Endothelial cell of umbilical vein (primary cell): ENCODE measurements at regions not wholly inside any gene's neighbourhood (a gene's known extent, or its start where the extent isn't known, plus 50 kb on each side); places are given as distances from the start of the nearest gene placed in this dataset.

ENCODE experiments used
- BruUV-seq: library from RNA; stranded (reverse); fragments of 400-500 nt; replicated peaks from 2 replicates; lab custom pipeline; 2021; lab: Mats Ljungman, UMichigan
- CTCF ChIA-PET: fragments of 300-600, 350-600 bp; sonication (Branson Sonifier 250); formaldehyde crosslinking; loops from one replicate; lab custom pipeline; 2021; ENCODE audit warnings: antibody characterized with exemption, inconsistent platforms; lab: Charles Lee
- POLR2A ChIA-PET: fragments of 300-600, 350-600 bp; sonication (Branson Sonifier 250); formaldehyde crosslinking; loops from one replicate; lab custom pipeline; 2021; ENCODE audit warnings: antibody characterized with exemption, inconsistent platforms; lab: Charles Lee
- DNase-seq: peaks from one replicate; pipeline ENCODE4 v3.0.0-alpha.2; 2011; ENCODE audit warnings: low read depth, low spot score
- FAIRE-seq: peaks from 2 replicates; lab custom pipeline; 2011; peaks lifted over from hg19 to GRCh38; lab: Jason Lieb, UNC
- H2AFZ ChIP-seq: 2 replicates; pipeline ENCODE4 v1.6.0; 2012; ENCODE audit warnings: low read depth, low read length, control low read depth, inconsistent platforms
- H3K27ac ChIP-seq: 2 replicates; pipeline ENCODE4 v1.5.1; 2011; ENCODE audit warnings: low read depth, mild to moderate bottlenecking, control low read depth, low read length, moderate library complexity; ENCODE audit not compliant: insufficient read depth
- H3K27me3 ChIP-seq, 2 experiments: 2 replicates each; pipeline versions ENCODE4 v1.6.0 to v1.6.1; 2011; ENCODE audit warnings: low read length in 2 of 2, mixed read lengths in 1 of 2; ENCODE audit not compliant: control insufficient read depth in 2 of 2, insufficient read depth in 2 of 2
- H3K36me3 ChIP-seq, 2 experiments: 2 replicates in 1 of 2; 3 replicates in 1 of 2; pipeline ENCODE4 v1.5.1; 2011; ENCODE audit warnings: low read length in 2 of 2, mild to moderate bottlenecking in 1 of 2, moderate library complexity in 1 of 2; ENCODE audit not compliant: control insufficient read depth in 2 of 2, insufficient read depth in 2 of 2; ENCODE audit errors: extremely low read depth in 1 of 2
- H3K4me1 ChIP-seq: 3 replicates; pipeline ENCODE4 v1.5.1; 2011; ENCODE audit warnings: mild to moderate bottlenecking, low read length; ENCODE audit not compliant: control insufficient read depth, insufficient read depth; ENCODE audit errors: extremely low read depth
- H3K4me2 ChIP-seq: 2 replicates; pipeline ENCODE4 v1.6.1; 2011; ENCODE audit warnings: low read length, control low read depth, mixed read lengths; ENCODE audit not compliant: insufficient read depth
- H3K4me3 ChIP-seq, 3 experiments: fragments of 200-600 bp in 1 of 3; sonication (generic), shearing (Covaris generic) in 1 of 3; replicated peaks in 1 of 3; 2 replicates each; pipeline ENCODE4 v1.5.1; 2011 to 2016; ENCODE audit warnings: control low read depth in 3 of 3, low read length in 3 of 3, mild to moderate bottlenecking in 2 of 3, inconsistent platforms in 1 of 3, low read depth in 1 of 3, moderate library complexity in 1 of 3; ENCODE audit not compliant: insufficient read depth in 1 of 3
- H3K79me2 ChIP-seq: 2 replicates; pipeline ENCODE4 v1.6.0; 2012; ENCODE audit warnings: low read length, inconsistent platforms; ENCODE audit not compliant: control insufficient read depth, insufficient read depth
- H3K9ac ChIP-seq: replicated peaks from 2 replicates; pipeline ENCODE3; 2011; ENCODE audit warnings: low read length, control low read depth; ENCODE audit not compliant: insufficient read depth; ENCODE audit errors: extremely low read depth
- H3K9me1 ChIP-seq: replicated peaks from 3 replicates; pipeline ENCODE4 v1.6.0; 2011; ENCODE audit warnings: mild to moderate bottlenecking, low read length; ENCODE audit not compliant: control insufficient read depth, insufficient read depth; ENCODE audit errors: extremely low read depth
- H3K9me3 ChIP-seq: replicated peaks from 2 replicates; pipeline ENCODE4 v1.5.1; 2012; ENCODE audit warnings: low read length, inconsistent platforms; ENCODE audit not compliant: control insufficient read depth, insufficient read depth
- H4K20me1 ChIP-seq: replicated peaks from 2 replicates; pipeline ENCODE3; 2011; ENCODE audit warnings: mild to moderate bottlenecking, low read length; ENCODE audit not compliant: control insufficient read depth, insufficient read depth; ENCODE audit errors: extremely low read depth
- EZH2 ChIP-seq: IDR thresholded peaks from 2 replicates; pipeline ENCODE4 v1.6.1; 2012; ENCODE audit warnings: borderline replicate concordance, low read depth, mild to moderate bottlenecking, moderate library complexity, low read length, inconsistent platforms; ENCODE audit not compliant: severe bottlenecking
- FOS ChIP-seq: IDR thresholded peaks from 2 replicates; pipeline ENCODE4 v1.6.1; 2011; ENCODE audit warnings: mild to moderate bottlenecking, low read length, moderate library complexity, borderline replicate concordance; ENCODE audit not compliant: insufficient read depth
- GATA2 ChIP-seq: IDR thresholded peaks from 2 replicates; pipeline ENCODE4 v1.7.0; 2011; ENCODE audit warnings: low read depth, mild to moderate bottlenecking, moderate library complexity, mixed read lengths, low read length; ENCODE audit not compliant: insufficient read length, insufficient read depth
- MYC ChIP-seq: IDR thresholded peaks from one replicate; pipeline ENCODE4 v1.6.1; 2011; ENCODE audit warnings: mild to moderate bottlenecking, low read depth, low read length
- POLR2AphosphoS5 ChIP-seq: IDR thresholded peaks from 2 replicates; pipeline ENCODE4 v1.6.1; 2012; ENCODE audit warnings: low read depth, mild to moderate bottlenecking, control low read depth, low read length, moderate library complexity; ENCODE audit not compliant: insufficient read depth
- dilution Hi-C: fragments of 300-500 bp; cut with MboI; formaldehyde crosslinking; loops from one replicate; pipeline ENCODE4 v1.15.0; 2019; ENCODE audit warnings: low sequenced_read_pairs; ENCODE audit not compliant: extremely low pct_ligation_motif_present
- intact Hi-C: fragments of 100-400 bp; cut with micrococcal nuclease; formaldehyde crosslinking; loops from one replicate; pipeline ENCODE4 v1.10.0; 2022
- TF ChIP-seq, protein P1 (sequence below), 2 donors: IDR thresholded peaks; 1 replicate in 1 of 2; 2 replicates in 1 of 2; pipeline ENCODE4 v1.5.1; 2011; ENCODE audit warnings: low read length in 2 of 2, mild to moderate bottlenecking in 2 of 2, moderate library complexity in 2 of 2, control low read depth in 1 of 2, inconsistent platforms in 1 of 2, low read depth in 1 of 2; ENCODE audit not compliant: insufficient read depth in 1 of 2; ENCODE audit errors: extremely low read depth in 1 of 2
- TF ChIP-seq, protein P2 (sequence below): IDR thresholded peaks from 2 replicates; pipeline ENCODE4 v1.6.1; 2011; ENCODE audit not compliant: insufficient read depth, insufficient read length

DNA sequence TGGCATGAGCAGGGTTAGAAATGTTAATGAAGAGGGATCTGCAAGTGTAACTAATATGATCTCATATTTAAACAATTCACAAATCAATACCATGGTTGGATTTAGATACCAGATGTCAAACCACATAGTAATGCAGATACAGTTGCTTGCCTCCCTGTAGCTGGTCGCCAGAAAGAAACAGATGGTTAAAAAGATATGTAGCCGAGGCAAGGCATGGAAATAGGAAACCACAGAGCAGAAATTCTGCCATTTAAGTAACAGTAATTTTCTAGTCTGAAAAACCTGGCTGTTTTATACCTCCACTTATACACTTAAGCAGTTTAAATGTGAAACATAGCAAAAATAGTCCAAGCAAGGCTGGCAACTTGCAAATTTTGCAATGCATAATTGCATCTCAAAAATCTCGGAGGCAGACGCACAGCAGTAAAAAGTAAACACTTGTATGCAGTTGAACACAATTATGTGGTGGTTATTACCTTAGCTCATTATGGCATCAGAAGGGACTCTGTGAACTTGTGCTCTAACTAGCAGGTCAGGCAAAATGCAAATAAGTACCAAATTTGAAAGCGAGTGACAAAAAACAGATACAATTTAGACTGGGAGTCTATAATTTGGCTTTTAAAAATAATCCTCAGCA is 126.8 kb downstream of the NAA11 start:
- intact Hi-C loops (no loop called here), dilution Hi-C loops (no loop called here)
- CTCF ChIA-PET: no interaction called here
- Histone ChIP-seq H2AFZ (no peak overlapping the region), H3K9ac (no peak overlapping the region), H3K4me2 (no peak overlapping the region), H3K27ac (no peak overlapping the region), H4K20me1 (no peaks in the 10 kb centered on the region), H3K79me2 (no peaks in the 10 kb centered on the region), H3K27me3 (no peaks in the 10 kb centered on the region), H3K36me3 (no peaks in the 10 kb centered on the region), H3K9me1 (no peaks in the 10 kb centered on the region), H3K4me1 (no peaks in the 10 kb centered on the region), H3K9me3 (no peaks in the 10 kb centered on the region), H3K4me3 (no peak overlapping the region)
- BruUV-seq: no TSS peak
- no peak for FAIRE-seq
- TF ChIP-seq, protein P1, sequence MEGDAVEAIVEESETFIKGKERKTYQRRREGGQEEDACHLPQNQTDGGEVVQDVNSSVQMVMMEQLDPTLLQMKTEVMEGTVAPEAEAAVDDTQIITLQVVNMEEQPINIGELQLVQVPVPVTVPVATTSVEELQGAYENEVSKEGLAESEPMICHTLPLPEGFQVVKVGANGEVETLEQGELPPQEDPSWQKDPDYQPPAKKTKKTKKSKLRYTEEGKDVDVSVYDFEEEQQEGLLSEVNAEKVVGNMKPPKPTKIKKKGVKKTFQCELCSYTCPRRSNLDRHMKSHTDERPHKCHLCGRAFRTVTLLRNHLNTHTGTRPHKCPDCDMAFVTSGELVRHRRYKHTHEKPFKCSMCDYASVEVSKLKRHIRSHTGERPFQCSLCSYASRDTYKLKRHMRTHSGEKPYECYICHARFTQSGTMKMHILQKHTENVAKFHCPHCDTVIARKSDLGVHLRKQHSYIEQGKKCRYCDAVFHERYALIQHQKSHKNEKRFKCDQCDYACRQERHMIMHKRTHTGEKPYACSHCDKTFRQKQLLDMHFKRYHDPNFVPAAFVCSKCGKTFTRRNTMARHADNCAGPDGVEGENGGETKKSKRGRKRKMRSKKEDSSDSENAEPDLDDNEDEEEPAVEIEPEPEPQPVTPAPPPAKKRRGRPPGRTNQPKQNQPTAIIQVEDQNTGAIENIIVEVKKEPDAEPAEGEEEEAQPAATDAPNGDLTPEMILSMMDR (IDR thresholded peaks at IDR 0.05; ENCODE audit: extremely low read depth in 1 of 2, insufficient read depth in 1 of 2, low read depth in 1 of 2, low read length in 2 of 2): no peak
- TF ChIP-seq MYC (no peak), FOS (no peak), GATA2 (no peak), POLR2AphosphoS5 (no peak), EZH2 (no peak)
- TF ChIP-seq, protein P2, sequence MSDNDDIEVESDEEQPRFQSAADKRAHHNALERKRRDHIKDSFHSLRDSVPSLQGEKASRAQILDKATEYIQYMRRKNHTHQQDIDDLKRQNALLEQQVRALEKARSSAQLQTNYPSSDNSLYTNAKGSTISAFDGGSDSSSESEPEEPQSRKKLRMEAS: no peak
- no peak for DNase-seq
- POLR2A ChIA-PET: no interaction called here
